Head of caudate nucleus (tissue), 42 donors: ENCODE measurements at regions not wholly inside any gene's neighbourhood (a gene's known extent, or its start where the extent isn't known, plus 50 kb on each side); places are given as distances from the start of the nearest gene placed in this dataset.
"Not testable (repeated sequence)": the region's sequence is repeated elsewhere in the genome, so short reads cannot be mapped to it uniquely, and the experiment has no call there.

Source experiments
- DNase-seq, 42 donors: peaks; one replicate each; pipeline versions ENCODE4 v3.0.0 to v3.0.0-alpha.2; 2020 to 2021; ENCODE audit warnings: mixed read lengths in 7 of 42
- intact Hi-C: fragments of 100-400 bp; cut with DNase I; formaldehyde crosslinking; loops from one replicate; pipeline ENCODE4 v1.15.0; 2022

- intact Hi-C loops: no loop called here
- DNase-seq: no peak
Measured at GRCh38 chr5:120808135-120808534, 344.0 kb downstream of the PRR16 start.

GRCh38 chr5:120808606-120809005 is 344.5 kb downstream of the PRR16 start:
- DNase-seq: no peak
- intact Hi-C loops: no loop called here

GRCh38 chr5:120813551-120813950 is 349.5 kb downstream of the PRR16 start:
- intact Hi-C loops: no loop called here

GRCh38 chr5:120817044-120817985 is 353.2 kb downstream of the PRR16 start:
- peak in 13 of 42 donors; percentile 3 to 54 (median 20) for DNase-seq
- intact Hi-C loops: no loop called here

More at GRCh38 chr5:120813551-120813950, 349.5 kb downstream of the PRR16 start:
- DNase-seq: no peak

GRCh38 chr5:120818128-120818527 is 354.0 kb downstream of the PRR16 start:
- DNase-seq: no peak
- intact Hi-C loops: no loop called here

DNA sequence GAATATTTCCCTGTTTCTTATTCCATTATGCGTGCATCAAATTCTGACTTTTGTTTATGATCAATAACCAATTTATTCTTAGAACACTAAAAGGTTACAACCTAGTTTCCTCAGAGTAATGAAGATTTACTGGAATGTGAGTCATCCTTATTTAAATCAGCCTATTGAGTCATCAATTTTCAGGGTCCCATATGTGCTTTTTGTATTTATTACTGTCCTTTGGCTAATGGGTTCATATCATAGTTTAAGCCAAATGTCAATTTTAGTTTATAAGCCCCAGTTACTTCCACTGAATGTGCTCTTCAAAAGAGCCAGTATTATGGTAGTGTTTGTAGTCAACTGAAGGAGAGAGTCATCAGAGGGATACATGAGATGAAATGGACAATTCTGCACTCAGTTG is 359.2 kb downstream of the PRR16 start:
- DNase-seq: no peak
- intact Hi-C loops: no loop called here

DNA sequence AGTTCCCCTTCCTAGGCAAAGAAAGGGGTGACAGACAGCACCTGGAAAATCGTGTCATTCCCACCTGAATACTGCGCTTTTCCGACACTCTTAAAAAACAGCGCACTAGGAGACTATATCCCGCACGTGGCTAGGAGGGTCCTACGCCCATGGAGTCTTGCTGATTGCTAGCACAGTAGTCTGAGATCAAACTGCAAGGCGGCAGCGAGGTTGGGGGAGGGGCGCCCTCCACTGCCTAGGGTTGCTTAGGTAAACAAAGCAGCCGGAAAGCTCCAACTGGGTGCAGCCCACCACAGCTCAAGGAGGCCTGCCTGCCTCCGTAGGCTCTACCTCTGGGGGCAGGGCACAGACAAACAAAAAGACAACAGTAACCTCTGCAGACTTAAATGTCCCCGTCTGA is 367.5 kb downstream of the PRR16 start:
- DNase-seq, intact Hi-C loops: not testable (repeated sequence)

GRCh38 chr5:120841830-120842229 is 377.7 kb downstream of the PRR16 start:
- intact Hi-C loops: no loop called here
- DNase-seq: no peak

DNA sequence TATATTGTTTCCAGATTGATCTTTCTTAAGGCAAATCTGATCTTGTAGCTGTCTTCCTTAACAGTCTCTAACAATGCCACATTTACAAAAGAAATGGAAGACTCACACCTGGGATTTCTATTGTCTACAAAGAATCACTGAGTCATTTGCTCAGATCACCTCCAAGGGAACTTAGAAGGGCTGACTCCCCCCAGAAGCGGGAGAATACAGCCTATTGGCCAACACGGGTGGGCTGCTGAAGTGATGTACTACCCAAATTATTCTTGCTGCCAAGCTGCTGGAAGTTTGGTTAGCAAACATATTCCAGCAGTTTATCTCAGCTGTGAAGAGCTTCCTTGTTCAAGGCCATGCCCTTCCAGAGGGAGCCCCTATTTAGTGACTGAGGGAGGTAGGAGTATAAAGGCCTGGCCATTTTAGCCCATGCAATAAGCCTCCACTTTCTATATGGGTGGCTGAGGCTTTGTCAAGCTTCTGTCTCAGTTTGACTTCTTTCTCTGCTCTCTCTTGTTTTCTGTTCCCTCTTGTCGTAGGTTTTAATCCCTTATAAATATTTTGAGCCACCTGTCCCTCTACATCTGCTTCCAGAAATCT is 379.4 kb downstream of the PRR16 start:
- intact Hi-C loops: no loop called here
- no peak for DNase-seq

DNA sequence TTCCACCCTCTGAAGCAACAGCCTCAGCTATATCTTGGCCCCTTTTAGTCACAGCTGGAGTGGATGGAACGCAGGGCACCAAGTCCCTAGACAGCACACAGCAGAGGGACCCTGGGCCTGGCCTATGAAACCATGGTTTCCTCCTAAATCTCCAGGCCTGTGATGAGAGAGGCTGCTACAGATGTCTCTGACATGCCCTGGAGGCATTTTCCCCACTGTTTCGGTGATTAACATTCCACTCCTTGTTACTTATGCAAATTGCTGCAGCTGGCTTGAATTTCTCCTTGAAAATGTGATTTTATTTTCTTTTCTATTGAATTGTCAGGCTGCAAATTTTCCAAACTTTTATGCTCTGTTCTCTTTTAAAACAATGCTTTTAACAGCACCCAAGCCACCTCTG is 384.8 kb downstream of the PRR16 start:
- DNase-seq: no peak
- intact Hi-C loops: no loop called here

GRCh38 chr5:120852222-120852860 is 388.2 kb downstream of the PRR16 start:
- no peak for DNase-seq
- intact Hi-C loops: no loop called here

DNA sequence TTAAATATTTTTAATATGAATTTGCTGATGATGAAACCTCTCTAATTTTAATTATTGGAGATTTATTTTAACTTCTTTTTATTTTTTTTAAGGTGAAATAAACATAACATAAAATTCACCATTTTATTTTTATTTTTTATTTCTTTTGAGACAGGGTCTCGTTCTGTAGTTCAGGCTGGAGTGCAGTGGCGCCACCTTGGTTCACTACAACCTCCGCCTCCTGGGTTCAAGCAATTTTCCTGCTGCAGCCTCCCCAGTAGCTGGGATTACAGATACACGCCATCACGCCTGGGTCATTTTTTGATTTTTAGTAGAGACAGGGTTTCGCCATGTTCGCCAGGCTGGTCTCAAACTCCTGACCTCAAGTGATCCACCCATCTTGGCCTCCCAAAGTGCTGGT is 402.9 kb downstream of the PRR16 start:
- DNase-seq: no peak
- intact Hi-C loops: no loop called here

DNA sequence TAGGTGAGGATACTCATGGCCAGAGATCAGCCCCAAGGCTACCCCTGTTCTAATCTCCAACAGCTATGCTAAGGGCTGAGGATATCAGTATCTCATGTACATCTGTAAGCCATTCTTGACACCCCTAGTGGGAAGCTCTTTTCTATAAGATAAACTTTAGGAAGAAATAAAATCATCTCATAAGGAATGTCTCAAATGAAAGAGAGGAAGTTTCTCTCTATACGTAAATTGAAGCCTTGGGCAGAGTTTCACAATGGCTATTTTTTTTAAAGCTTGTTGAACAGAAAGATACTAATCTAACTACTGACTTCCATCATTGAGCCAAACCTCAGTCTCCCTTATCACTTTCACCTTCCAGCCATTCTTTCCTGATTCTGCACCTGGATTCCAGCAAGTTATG is 405.7 kb downstream of the PRR16 start:
- DNase-seq: no peak
- intact Hi-C loops: no loop called here

DNA sequence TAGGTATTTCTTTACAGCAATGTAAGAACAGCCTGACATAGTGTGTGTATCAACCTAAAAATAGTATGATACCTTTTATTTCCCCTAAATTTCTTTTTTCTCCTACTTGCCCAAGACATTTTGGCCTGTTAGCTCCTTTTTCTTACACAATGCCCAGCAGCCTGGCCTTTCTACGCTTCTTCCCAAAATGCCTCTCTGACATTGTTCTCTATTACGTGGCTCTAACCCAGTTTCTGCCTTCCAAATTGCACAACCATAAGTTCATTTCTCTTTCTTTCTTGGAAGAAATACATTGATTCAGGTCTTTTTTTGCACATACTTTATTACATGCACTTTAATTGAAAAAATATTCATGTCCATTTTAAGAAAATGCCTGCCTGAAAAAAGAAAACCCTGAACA is 408.2 kb downstream of the PRR16 start:
- no peak for DNase-seq
- intact Hi-C loops: no loop called here

GRCh38 chr5:120873083-120873482 is 409.0 kb downstream of the PRR16 start:
- intact Hi-C loops: no loop called here
- DNase-seq: no peak

DNA sequence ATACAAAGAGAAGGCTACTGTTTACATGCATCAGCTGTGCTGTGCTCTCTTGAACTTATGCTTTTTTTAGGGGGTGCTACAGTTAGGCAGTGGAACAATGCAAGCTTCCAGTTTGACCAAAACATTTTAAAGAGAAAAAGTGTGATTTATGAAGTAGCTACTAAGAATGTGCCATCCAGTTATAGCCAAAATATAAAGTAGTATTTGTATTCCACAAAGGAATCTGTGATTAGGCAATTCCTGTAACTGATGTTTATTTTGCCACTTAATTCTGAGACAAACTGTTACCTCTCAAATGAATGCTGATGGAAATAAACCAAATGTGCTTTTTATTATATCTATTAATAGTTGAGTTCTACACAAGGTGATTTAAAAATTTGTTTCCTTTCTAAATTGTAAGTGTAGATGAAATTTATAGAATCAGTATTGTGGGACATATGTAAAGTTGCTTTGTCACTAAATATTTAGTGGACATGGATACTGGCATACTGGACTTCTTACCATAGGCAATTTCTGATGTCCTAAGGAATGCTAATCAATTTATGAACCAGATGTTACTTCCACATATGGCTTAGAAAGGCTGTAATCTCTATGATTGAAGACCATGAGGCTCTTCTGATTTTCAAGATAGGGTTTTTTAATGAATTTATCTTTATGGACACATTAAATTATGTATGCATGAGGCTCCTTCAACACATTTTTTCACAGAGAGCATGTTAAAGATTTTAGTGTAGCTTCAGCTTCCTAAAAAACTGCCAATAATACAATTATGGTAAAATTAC is 410.2 kb downstream of the PRR16 start:
- intact Hi-C loops: no loop called here
- DNase-seq: no peak

DNA sequence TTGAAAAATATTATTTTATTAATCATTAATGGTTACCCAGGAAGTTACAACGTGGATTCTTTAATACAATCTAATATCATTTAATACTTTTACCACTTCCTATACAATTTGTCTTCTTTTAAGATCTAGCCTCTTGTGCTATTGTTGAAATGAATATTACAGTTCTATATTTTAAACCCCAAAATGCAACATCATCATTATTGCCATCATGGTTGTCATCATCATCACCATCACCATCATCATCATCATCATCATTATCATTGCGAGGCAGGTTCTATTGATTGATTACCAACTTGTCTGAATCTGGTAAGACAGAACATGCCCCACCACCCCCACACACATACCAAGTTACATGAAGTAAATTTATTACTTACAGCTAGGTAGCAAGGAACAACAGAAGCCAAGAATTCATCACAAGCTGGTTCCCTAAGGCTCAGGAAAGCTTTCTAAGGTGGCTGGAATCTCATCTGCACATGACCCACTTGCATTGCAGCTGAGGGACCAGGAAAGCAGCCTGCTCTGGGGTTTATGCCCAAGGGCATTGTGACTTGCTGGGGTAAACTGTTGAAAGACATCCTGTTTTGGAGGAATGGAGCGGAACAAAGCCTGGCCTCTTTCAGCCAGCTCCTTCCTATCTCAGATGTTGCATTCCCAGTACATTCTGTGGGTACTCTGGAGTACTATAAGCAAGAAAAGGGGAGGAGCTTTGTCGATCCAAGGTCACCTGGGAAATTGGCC is 418.1 kb downstream of the PRR16 start:
- no peak for DNase-seq
- intact Hi-C loops: no loop called here

DNA sequence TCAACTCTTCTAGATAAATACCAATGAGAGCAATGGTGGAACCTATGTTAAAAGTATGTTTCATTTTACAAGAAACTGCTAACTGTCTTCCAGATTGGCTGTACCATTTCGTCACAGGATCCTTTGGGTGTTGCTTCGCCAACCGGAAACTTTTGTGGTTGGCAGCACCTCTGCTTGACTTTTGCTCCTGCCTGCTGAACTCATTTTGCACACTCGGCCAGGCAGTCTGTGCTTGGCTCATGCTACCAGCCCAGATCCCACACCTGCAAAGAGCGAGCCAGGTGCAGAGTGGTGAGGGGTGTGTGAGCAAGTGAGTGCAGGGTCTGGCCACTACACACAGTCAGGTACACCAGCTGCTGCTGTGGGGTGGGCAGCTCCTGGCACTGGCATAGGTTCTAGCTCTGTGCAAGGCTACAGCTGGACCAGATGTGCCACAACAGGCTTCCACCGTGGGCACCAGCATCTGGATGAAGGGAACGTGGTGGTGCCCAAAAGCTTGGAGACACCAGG is 422.3 kb downstream of the PRR16 start:
- intact Hi-C loops: no loop called here
- DNase-seq: no peak

- DNase-seq: no peak
- intact Hi-C loops: no loop called here
Measured at GRCh38 chr5:120895660-120896059, 431.6 kb downstream of the PRR16 start.
